ENCODE measurements at regions not wholly inside any gene's neighbourhood (a gene's known extent, or its start where the extent isn't known, plus 50 kb on each side); places are given as distances from the start of the nearest gene placed in this dataset.
A peak's percentile ranks its signal among the peaks of the same experiment; 100 is the strongest.

DNA sequence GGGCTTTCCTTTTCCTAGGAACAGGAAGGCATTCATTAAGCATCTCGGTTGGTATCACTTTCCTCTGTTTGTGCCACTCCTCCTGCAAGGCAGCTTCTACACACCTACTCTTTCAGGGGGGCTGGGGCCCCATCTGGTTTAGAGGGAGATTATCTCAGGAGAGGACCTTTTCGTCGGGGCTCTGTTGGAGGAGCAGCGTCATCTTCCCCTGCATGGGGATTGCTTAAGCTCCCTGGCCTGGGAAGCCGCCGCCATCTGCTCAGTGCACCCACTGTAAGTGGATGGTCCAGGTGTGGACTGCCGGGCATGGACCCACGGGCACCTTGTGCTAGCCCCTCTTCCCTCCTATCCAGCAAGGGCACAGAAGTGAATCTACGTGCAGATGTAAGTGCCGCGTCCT lies 355.3 kb upstream of the SMIM21 start:
- Mint-ChIP-seq H3K4me3 (no peak overlapping the region), H3K27me3 (ENCODE audit: low read depth) (no peaks in the 10 kb centered on the region), H3K36me3 (no peaks in the 10 kb centered on the region), H3K27ac (no peak overlapping the region), H3K9me3 (no peaks in the 10 kb centered on the region), H3K4me1 (peaks cover 20% of the 10 kb centered on the region)
- TF ChIP-seq, protein P1, sequence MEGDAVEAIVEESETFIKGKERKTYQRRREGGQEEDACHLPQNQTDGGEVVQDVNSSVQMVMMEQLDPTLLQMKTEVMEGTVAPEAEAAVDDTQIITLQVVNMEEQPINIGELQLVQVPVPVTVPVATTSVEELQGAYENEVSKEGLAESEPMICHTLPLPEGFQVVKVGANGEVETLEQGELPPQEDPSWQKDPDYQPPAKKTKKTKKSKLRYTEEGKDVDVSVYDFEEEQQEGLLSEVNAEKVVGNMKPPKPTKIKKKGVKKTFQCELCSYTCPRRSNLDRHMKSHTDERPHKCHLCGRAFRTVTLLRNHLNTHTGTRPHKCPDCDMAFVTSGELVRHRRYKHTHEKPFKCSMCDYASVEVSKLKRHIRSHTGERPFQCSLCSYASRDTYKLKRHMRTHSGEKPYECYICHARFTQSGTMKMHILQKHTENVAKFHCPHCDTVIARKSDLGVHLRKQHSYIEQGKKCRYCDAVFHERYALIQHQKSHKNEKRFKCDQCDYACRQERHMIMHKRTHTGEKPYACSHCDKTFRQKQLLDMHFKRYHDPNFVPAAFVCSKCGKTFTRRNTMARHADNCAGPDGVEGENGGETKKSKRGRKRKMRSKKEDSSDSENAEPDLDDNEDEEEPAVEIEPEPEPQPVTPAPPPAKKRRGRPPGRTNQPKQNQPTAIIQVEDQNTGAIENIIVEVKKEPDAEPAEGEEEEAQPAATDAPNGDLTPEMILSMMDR (IDR thresholded peaks at IDR 0.05; ENCODE audit: unreplicated experiment) = no peak
- no peak for DNase-seq (ENCODE audit: low spot score in 2 of 2, unreplicated experiment in 2 of 2)

DNA sequence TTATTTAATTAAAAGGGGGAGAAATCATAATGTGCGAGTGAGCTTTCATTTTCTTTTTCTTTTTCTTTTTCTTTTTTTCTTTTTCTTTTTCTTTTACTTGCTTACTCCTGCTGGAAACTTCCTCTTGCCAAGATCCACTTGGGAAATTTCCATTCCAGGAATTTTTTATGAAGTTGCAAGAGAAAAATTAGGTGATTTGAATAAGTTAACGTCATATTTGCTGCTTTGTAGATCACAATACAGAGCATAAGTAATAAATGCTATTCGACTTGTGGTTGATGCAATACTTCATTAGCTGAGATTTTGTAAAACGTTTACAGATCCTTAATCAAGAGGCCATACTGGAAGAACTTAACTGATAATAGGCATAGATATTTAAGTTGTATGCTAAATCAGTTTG lies 354.7 kb upstream of the SMIM21 start:
- Mint-ChIP-seq H3K9me3 (no peaks in the 10 kb centered on the region), H3K27ac (peak overlapping the region; percentile 22), H3K36me3 (no peaks in the 10 kb centered on the region), H3K4me3 (no peak overlapping the region), H3K4me1 (peaks cover 20% of the 10 kb centered on the region), H3K27me3 (ENCODE audit: low read depth) (no peaks in the 10 kb centered on the region)
- TF ChIP-seq, protein P1 (IDR thresholded peaks at IDR 0.05; ENCODE audit: unreplicated experiment) = no peak
- DNase-seq (ENCODE audit: low spot score in 2 of 2, unreplicated experiment in 2 of 2) = no peak

DNA sequence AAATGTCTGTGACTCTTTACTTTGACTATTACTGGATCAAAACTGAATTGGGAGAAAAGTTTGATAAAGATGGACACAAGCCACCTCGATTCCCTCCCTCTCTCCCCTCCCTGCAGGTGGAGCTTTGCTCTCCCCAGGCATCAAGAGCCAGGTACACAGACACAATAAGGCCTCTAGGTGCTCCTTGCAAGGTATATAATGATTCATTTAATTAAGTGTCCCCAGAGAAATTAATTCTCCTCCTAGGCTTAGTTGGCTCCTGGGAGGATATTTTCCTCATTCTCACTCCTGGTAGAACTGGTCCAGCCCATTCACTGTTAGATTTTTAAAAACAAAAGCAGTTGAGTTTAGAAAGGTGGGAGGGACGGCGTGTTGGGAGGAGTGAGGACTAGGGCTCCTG lies 352.4 kb upstream of the SMIM21 start:
- Mint-ChIP-seq H3K27ac (no peak overlapping the region), H3K27me3 (ENCODE audit: low read depth) (no peaks in the 10 kb centered on the region), H3K36me3 (no peaks in the 10 kb centered on the region), H3K9me3 (no peaks in the 10 kb centered on the region), H3K4me1 (peaks cover 19% of the 10 kb centered on the region), H3K4me3 (no peak overlapping the region)
- no peak for DNase-seq (ENCODE audit: low spot score in 2 of 2, unreplicated experiment in 2 of 2)
- TF ChIP-seq, protein P1 (IDR thresholded peaks at IDR 0.05; ENCODE audit: unreplicated experiment) = no peak

DNA sequence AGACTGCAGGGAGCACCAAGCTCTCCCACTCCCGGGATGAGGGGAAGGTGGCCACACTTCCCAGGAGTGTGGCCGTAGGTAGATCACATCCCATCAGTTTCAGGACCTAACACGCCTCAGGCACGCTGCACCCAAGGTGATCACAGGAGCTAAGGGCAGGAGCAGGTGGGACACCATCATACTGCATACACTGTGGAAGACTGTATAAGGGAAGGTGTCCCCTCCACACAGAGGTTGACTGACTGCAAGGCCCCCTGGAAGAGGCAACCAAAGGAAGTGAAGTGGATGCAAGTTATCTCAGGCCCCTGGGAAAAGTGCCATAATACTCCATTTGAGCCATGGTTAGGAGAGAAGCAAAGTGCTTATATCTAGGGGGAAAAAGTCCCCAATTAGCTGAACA lies 351.9 kb upstream of the SMIM21 start:
- no peaks in the 10 kb centered on the region for H3K27me3 Mint-ChIP-seq (ENCODE audit: low read depth)
- no peak for DNase-seq (ENCODE audit: low spot score in 2 of 2, unreplicated experiment in 2 of 2)
- no peaks in the 10 kb centered on the region for H3K9me3 Mint-ChIP-seq
- H3K36me3 Mint-ChIP-seq = no peaks in the 10 kb centered on the region
- TF ChIP-seq, protein P1 (IDR thresholded peaks at IDR 0.05; ENCODE audit: unreplicated experiment) = no peak
- peaks cover 16% of the 10 kb centered on the region for H3K4me1 Mint-ChIP-seq
- H3K27ac Mint-ChIP-seq = no peak overlapping the region
- no peak overlapping the region for H3K4me3 Mint-ChIP-seq

DNA sequence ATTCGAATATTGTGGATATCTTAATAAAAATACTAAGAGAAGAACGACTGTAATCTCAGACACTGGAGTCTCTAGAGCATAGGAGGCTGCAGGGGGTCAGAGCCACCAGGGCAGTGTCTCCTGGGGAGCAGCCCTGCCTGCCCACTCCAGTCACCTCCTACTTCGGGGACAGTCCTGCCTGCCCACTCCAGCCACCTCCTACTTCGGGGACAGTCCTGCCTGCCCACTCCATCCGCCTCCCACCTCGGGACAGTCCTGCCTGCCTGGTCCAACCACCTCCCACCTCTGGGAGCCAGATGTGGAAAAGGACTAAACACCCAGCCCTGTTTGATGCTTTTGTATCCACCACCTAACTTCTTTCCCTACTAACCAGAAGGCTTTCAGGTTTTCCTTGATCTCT lies 350.1 kb upstream of the SMIM21 start:
- no peak overlapping the region for H3K4me3 Mint-ChIP-seq
- no peak overlapping the region for H3K27ac Mint-ChIP-seq
- H3K27me3 Mint-ChIP-seq (ENCODE audit: low read depth) = no peaks in the 10 kb centered on the region
- H3K36me3 Mint-ChIP-seq = no peaks in the 10 kb centered on the region
- no peaks in the 10 kb centered on the region for H3K9me3 Mint-ChIP-seq
- no peak for DNase-seq (ENCODE audit: low spot score in 2 of 2, unreplicated experiment in 2 of 2)
- TF ChIP-seq, protein P1 (IDR thresholded peaks at IDR 0.05; ENCODE audit: unreplicated experiment) = no peak
- H3K4me1 Mint-ChIP-seq = peaks cover 11% of the 10 kb centered on the region

DNA sequence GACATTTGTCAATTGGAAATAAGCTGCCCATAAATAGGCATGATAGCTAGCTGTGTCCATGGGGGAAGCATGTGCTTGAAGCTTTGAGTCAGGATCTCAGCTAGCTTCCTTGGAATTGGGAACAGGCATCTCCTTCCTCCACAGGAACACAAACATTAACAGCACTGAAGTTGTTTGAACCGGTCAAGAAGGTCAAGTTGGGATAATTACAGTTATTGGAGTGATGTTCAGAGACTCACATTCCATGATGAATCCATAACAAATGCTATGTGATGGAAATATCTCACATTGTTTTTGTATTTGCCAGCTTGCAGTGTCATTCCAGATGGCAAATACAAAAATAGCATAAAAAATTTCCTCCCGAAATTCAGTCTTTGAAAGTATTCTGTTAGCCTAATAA lies 347.6 kb upstream of the SMIM21 start:
- Mint-ChIP-seq H3K27me3 (ENCODE audit: low read depth) (no peaks in the 10 kb centered on the region), H3K4me3 (no peak overlapping the region), H3K36me3 (no peaks in the 10 kb centered on the region), H3K27ac (no peak overlapping the region), H3K4me1 (peaks cover 5% of the 10 kb centered on the region), H3K9me3 (no peaks in the 10 kb centered on the region)
- DNase-seq (ENCODE audit: low spot score in 2 of 2, unreplicated experiment in 2 of 2) = no peak
- TF ChIP-seq, protein P1 (IDR thresholded peaks at IDR 0.05; ENCODE audit: unreplicated experiment) = no peak
